ENCODE measurements at regions not wholly inside any gene's neighbourhood (a gene's known extent, or its start where the extent isn't known, plus 50 kb on each side); places are given as distances from the start of the nearest gene placed in this dataset.

DNA sequence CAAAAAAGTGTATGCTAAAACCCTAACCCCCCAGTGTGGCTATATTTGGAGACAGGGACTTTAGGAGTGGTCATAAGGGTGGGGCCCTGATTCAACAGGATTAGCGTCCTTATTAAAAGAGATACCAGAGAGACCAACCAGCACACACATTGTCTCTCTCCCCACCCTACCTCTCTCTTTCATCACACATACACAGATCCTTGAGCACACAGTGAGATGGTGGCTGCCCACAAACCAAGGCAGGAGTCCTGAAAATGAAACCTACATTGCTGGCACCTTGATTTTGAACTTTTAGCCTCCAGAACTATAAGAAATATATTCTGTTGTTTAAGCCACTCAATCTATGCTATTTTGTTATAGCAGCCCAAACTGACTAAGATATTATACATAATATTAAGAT, 224.2 kb downstream of the KDR start:
- Histone ChIP-seq H3K9me3 (no peaks in the 10 kb centered on the region), H3K4me3 (no peak overlapping the region), H3K4me1 (no peaks in the 10 kb centered on the region), H3K27me3 (ENCODE audit: low read depth) (no peaks in the 10 kb centered on the region), H3K27ac (no peak overlapping the region), H3K36me3 (no peaks in the 10 kb centered on the region)
- intact Hi-C loops (cut with DNase I) = no loop called here
- DNase-seq (no peak), ATAC-seq (no peak)
- TF ChIP-seq, protein P1, sequence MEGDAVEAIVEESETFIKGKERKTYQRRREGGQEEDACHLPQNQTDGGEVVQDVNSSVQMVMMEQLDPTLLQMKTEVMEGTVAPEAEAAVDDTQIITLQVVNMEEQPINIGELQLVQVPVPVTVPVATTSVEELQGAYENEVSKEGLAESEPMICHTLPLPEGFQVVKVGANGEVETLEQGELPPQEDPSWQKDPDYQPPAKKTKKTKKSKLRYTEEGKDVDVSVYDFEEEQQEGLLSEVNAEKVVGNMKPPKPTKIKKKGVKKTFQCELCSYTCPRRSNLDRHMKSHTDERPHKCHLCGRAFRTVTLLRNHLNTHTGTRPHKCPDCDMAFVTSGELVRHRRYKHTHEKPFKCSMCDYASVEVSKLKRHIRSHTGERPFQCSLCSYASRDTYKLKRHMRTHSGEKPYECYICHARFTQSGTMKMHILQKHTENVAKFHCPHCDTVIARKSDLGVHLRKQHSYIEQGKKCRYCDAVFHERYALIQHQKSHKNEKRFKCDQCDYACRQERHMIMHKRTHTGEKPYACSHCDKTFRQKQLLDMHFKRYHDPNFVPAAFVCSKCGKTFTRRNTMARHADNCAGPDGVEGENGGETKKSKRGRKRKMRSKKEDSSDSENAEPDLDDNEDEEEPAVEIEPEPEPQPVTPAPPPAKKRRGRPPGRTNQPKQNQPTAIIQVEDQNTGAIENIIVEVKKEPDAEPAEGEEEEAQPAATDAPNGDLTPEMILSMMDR (IDR thresholded peaks at IDR 0.05) = no peak

DNA sequence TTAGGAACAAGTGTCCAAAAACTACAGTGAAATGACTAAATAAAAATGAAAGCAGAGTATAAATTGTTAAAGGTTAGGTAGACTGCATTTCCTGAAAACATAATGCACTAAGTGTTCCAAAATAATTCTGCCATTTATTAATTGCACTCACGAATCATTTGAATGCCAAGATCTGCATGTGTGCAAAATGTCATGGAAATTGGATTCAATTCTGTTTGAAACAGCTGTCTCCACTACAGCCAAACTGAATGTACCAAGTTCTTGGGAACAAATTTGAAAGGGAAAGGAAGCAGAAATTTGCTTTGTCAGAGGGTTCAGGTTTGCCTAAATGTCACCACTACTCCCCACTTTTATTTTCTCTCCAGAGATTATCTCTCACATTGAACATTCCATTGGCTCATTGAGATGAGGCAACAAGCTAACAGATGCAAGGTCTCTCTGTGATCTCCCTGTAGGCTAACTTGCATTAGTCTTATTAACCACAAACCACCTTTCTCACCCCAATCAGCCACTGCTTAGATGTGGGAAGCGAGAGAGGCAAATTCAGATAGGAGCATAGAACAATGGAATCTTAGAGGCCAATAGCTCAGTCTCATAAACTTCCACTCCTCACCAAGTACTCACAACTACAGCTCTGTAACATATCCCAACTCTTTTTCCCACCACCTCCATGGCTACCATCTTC, 226.6 kb downstream of the KDR start:
- Histone ChIP-seq H3K27ac (no peak overlapping the region), H3K4me3 (no peak overlapping the region), H3K36me3 (no peaks in the 10 kb centered on the region), H3K27me3 (ENCODE audit: low read depth) (no peaks in the 10 kb centered on the region), H3K9me3 (no peaks in the 10 kb centered on the region), H3K4me1 (no peaks in the 10 kb centered on the region)
- TF ChIP-seq, protein P1 (IDR thresholded peaks at IDR 0.05) = no peak
- DNase-seq (no peak), ATAC-seq (no peak)
- intact Hi-C loops (cut with DNase I) = no loop called here

DNA sequence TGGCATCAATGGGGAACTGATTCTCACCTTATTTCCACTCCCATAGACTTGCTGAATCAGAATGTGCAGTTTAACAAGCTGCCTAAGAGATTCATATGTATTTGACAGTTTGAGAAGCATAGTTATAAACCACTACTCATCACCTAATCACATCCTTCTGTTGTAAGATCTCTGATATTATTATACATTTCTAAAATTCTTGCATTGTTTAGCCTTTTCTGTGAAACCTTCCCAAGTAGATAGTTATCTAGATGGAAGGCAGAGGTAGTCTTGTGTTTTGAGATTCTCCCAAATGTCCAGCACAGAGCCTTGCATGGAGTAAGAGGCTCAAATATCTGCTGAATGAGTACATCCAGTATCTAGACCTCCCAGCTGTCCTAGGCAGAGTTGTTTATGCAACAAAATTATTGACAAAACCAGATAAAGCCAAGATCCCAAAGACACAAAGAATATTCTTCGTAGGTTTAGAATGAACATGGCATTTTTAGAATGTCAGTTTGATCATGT, 227.3 kb downstream of the KDR start:
- Histone ChIP-seq H3K27me3 (ENCODE audit: low read depth) (no peaks in the 10 kb centered on the region), H3K9me3 (no peaks in the 10 kb centered on the region), H3K27ac (no peak overlapping the region), H3K4me3 (no peak overlapping the region), H3K36me3 (no peaks in the 10 kb centered on the region), H3K4me1 (no peaks in the 10 kb centered on the region)
- TF ChIP-seq, protein P1 (IDR thresholded peaks at IDR 0.05) = no peak
- ATAC-seq (no peak), DNase-seq (no peak)
- intact Hi-C loops (cut with DNase I) = no loop called here

DNA sequence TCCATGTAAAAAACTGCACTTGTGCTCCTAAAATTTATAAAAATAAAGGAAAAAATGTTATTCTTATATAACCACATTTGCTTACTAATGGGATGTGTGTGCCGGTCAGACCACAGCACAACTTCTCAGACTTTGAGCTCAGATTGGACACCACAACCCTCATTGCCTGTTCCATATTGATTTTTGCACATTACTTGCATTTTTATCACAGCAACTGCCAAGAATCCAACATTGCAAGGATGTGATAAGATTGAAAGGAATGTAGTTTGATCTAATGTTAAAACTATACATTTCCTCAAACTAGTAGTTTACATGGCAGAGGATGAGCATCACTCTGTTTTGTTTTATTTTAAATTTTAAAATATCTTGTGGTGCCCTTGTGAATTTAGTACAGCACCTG, 227.8 kb downstream of the KDR start:
- Histone ChIP-seq H3K4me1 (no peaks in the 10 kb centered on the region), H3K27me3 (ENCODE audit: low read depth) (no peaks in the 10 kb centered on the region), H3K27ac (no peak overlapping the region), H3K9me3 (no peaks in the 10 kb centered on the region), H3K4me3 (no peak overlapping the region), H3K36me3 (no peaks in the 10 kb centered on the region)
- ATAC-seq (no peak), DNase-seq (no peak)
- TF ChIP-seq, protein P1 (IDR thresholded peaks at IDR 0.05) = no peak
- intact Hi-C loops (cut with DNase I) = no loop called here

DNA sequence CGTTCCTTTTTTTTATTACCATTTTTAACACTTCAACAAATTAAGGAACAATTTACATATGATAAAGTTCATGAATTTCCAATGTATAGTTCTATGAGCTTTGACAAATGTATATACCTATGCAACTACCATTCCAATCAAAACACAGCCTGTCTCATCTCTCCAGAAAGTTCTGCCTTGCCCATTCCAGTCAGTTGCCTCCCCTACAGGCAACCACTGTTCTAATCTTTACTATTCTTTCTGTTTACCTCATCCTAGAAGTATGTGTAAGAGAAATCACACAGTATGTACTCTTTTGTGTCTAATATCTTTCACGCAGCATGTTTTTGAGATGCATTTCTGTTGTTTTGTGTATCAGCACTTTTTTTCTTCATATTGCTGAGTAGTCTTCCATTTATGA, 224.9 kb downstream of the KIT start:
- ATAC-seq (no peak), DNase-seq (no peak)
- Histone ChIP-seq H3K27ac (no peak overlapping the region), H3K4me1 (no peaks in the 10 kb centered on the region), H3K27me3 (ENCODE audit: low read depth) (no peaks in the 10 kb centered on the region), H3K4me3 (no peak overlapping the region), H3K36me3 (no peaks in the 10 kb centered on the region), H3K9me3 (no peaks in the 10 kb centered on the region)
- TF ChIP-seq, protein P1 (IDR thresholded peaks at IDR 0.05) = no peak
- intact Hi-C loops (cut with DNase I) = no loop called here

All from lower lobe of right lung (tissue), 2 donors.